LoVo (cell line): ENCODE measurements at regions not wholly inside any gene's neighbourhood (a gene's known extent, or its start where the extent isn't known, plus 50 kb on each side); places are given as distances from the start of the nearest gene placed in this dataset.
"Not testable (repeated sequence)": the region's sequence is repeated elsewhere in the genome, so short reads cannot be mapped to it uniquely, and the experiment has no call there.

ENCODE experiments used
- DNase-seq: peaks from one replicate; pipeline ENCODE4 v3.0.0-alpha.2; 2016; ENCODE audit warnings: low spot score

DNA sequence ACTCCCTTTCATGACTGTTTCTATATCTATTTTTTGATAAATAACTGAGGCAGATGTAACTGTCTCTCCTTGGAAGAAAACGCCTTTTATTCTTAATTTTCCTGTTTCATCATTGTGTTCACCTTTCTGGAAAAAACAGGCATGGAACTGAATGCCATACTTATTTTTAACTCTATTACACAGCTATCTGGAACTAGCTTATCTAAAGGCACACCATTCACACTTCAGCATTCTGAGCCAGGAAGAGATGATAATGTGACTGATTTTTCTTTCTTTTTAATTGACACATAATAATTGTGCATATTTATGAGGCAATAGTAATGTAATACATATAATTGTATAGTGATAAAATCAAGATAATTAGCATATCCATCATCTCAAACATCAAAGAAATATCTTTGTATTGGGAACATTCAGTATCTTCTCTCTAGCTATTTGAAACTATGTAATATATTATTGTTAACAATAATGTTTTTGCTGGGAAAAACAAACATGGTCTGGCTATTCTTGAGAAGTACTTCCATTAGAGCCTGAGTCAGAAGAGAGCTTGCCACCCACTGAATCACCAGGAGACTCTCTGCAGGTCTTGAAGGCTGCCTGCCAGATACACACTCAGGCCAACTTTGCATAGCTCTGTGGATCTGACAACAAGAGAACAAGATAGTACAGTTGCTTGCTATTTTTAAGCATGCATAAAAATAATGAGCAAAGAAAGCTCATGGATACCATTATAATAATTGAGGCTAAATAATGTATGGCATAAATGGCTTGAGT is 501.0 kb upstream of the EDIL3 start:
- DNase-seq = no peak

DNA sequence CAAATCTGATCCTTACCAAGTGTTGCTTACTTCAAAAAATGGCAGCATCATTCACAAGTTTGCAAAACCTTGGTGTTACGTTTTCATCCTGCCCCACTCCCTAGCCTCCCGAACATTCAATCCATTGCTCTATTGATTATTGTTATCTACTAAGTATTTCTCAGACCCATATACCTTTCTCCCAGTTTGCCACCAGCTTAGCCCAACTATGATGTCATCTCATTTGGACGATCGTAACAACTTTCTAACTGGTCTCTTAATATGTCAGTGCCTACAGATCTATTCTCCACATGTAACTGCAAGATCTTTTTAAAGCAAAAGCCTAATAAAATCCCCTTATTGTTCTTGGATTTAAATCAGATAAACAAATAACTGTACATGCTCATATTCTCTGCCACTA is 497.1 kb upstream of the EDIL3 start:
- no peak for DNase-seq

- DNase-seq = no peak
These were observed 489.5 kb upstream of the EDIL3 start for GRCh38 chr5:84874196-84874595.

- no peak for DNase-seq
These were observed 488.1 kb upstream of the EDIL3 start for GRCh38 chr5:84872768-84873167.

- no peak for DNase-seq
These were observed 485.7 kb upstream of the EDIL3 start for GRCh38 chr5:84870369-84870768.

DNA sequence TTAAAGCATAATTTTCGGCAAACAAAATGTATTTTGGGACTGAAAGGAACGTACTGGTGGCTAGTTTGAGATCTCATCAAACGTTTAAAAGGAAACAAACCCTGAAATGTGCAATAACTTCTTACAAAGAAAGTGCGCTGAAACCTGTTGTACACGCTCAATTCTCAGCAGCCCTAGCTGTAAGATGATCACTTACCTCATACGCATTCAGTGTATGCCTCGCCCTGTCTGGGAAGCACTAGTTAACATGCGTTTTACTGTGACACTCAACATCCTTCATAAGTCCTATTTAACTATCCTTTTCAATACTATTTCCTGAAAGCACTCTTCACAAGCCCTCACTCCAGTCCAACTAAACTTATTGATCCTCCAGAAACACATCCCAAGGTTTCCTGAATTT is 485.0 kb upstream of the EDIL3 start:
- no peak for DNase-seq

GRCh38 chr5:84863936-84864335 is 479.3 kb upstream of the EDIL3 start:
- DNase-seq = not testable (repeated sequence)

- DNase-seq = no peak
These were observed 478.3 kb upstream of the EDIL3 start for GRCh38 chr5:84863020-84863419.

GRCh38 chr5:84862132-84862531 is 477.5 kb upstream of the EDIL3 start:
- DNase-seq = no peak

DNA sequence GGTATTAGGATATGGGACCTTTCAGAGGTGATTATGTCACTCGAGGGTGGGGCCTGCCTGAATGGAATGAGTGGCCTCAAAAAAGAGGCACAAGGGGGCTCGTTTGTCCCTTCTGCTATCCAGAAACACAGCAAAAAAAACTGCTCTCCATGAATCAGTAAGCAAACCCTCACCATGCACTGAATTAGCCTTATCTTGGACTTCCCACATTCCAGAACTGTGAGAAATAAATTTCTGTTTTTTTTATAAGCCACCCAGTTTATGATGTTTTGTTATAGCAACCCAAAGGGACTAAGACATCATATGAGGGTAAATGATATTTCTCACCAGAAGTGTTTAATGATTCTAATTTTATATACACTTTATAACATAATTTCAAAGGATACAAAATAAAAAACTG is 476.6 kb upstream of the EDIL3 start:
- no peak for DNase-seq

GRCh38 chr5:84859056-84859455 is 474.4 kb upstream of the EDIL3 start:
- DNase-seq = no peak

GRCh38 chr5:84831701-84832100 is 447.0 kb upstream of the EDIL3 start:
- DNase-seq = no peak

GRCh38 chr5:84830265-84830664 is 445.6 kb upstream of the EDIL3 start:
- DNase-seq = no peak

GRCh38 chr5:84825606-84826005 is 440.9 kb upstream of the EDIL3 start:
- no peak for DNase-seq

DNA sequence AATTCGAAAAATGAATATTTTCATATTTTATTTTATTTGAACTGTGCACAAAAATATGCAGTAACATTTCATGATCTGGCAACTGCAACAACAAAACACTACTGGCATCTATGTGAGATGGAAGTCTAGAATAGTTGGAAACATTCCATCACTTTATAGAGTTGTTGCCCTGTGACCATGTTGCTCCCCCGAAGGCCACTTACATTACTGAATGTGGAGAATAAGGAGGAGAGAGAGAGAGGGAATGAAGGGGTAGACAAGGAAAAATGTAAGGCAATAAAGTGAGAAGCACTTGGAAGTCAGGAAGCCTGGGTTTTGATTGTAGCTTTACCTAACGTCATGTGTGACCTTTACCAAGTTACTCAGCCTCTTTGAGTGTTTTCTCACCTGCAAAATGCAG is 437.2 kb upstream of the EDIL3 start:
- no peak for DNase-seq

DNA sequence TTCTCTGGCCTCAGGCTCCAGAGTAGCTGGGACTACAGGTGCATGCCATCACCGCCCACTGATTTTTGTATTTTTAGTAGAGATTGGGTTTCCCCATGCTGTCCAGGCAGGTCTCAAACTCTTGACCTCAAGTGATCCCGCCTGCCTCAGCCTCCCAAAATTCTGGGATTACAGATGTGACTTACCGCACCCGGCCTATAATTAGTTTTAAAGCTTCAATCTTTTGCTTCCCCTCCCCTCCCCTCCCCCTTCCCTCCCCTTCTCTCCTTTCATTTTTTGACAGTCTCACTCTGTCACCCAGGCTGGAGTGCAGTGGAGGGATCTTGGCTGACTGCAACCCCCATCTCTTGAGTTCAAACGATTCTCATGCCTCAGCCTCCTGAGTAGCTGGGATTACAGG is 433.3 kb upstream of the EDIL3 start:
- no peak for DNase-seq

GRCh38 chr5:84816746-84817547 is 432.3 kb upstream of the EDIL3 start:
- DNase-seq = no peak

DNA sequence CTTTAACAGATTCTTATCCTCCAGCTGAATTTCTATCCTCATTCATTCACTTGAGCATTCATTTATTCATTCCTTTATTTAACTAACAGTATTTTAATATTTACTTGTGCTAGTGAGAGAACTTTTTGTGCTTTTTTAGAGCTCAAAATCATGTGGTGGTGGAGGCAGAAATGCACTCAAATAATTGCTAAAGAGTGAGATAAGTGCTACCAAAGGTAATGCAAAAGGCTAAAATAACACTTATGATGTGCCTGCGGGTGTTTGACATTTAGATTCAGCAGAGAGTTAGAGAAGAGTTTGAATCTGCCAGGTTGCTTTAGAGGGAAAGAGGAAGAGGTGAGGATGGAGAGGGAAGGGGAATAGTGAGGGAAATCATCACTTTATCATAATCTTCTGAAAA is 431.5 kb upstream of the EDIL3 start:
- no peak for DNase-seq

DNA sequence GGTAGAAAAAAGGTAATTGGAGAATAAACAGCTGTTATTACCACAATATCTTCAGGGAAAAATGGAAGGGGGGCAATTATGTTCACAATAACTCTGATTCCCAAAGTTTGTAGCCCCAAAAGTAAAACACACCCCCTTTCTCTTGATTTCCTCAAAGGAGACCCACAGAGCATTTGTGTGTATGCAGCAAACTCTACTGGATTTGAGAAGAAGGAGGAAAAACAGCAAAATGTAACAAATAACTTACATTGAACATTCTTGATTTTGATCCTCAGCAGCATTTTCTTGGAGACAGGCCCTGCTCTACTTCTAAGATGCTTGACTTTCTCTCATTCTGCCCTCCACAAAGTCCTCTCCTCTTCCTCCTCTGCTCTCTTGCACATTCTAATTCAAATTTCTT is 420.8 kb upstream of the EDIL3 start:
- DNase-seq = no peak

GRCh38 chr5:84796399-84796798 is 411.7 kb upstream of the EDIL3 start:
- no peak for DNase-seq

GRCh38 chr5:84794486-84795035 is 409.9 kb upstream of the EDIL3 start:
- DNase-seq = no peak

DNA sequence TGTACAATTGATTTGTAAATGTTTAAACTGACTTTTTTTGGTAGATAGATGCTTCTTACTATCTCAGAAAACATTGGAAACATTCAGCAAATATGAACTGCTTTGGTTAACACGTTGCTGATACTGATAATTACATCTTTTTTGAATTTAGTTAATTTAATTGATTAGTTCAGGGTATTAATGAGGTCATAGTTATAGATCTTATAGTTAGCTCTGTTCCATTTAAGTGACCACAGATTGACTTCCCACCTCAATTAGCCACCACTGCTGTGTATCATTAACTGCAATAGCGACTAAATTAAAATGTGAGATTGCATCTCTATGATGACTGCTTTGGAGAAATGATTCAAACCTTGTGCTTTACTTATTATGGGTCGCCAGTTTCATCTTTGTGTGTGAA is 407.1 kb upstream of the EDIL3 start:
- DNase-seq = no peak

DNA sequence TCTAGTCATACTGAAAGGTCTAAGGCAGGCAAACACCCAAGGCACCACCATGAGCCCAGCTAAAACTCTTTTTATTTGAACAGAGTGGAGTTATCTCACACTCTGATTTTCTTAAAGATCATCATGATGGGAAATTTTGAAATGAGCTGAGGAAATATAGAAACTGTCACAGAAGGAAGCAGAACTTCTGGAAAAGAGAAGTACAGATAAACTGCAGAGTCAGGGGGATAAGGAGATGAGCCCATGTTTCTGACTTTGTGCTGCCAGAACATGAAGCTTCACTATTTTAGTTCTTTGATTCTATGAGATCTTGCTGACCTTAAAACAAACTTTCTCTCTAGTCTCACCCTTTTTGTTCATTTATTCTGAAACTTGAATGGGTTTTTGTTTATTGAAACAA is 406.5 kb upstream of the EDIL3 start:
- no peak for DNase-seq
